ENCODE measurements at regions not wholly inside any gene's neighbourhood (a gene's known extent, or its start where the extent isn't known, plus 50 kb on each side); places are given as distances from the start of the nearest gene placed in this dataset.

DNA sequence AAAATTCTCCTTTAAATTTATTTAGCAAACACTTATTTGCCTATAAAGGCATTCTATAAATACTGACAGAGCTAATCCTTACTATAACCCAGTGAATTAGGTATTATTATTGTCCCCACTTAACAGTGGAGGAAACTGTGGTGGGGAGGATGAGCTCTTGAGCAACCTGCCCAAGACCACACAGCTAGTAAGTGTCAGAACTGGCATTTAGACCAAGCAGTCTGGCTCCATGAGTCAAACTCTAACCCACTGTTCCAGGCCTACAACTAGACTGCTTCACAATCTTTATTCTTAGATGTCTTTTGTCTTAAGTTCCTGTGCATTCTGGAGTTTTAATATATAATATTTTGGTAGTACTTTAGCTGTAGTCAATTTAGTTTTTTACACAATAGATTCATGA, 530.8 kb downstream of the BCKDHB start:
- H3K79me2 ChIP-seq (ENCODE audit: insufficient read depth): no peaks in the 10 kb centered on the region
- H3K4me2 ChIP-seq (ENCODE audit: unreplicated experiment): peak overlapping the region; percentile 37
- peaks cover 32% of the 10 kb centered on the region; the same call in 1 of the 2 replicates for H3F3A ChIP-seq (ENCODE audit: insufficient read depth)
- H3K9ac ChIP-seq: no peak overlapping the region
- no peaks in the 10 kb centered on the region for H4K20me1 ChIP-seq (ENCODE audit: insufficient read depth)
- H3K9me3 ChIP-seq (ENCODE audit: low read depth): no peaks in the 10 kb centered on the region
- TF ChIP-seq EZH2 (IDR thresholded peaks at IDR 0.05; ENCODE audit: insufficient read depth, poor library complexity, severe bottlenecking) (no peak), EZH2phosphoT487 (IDR thresholded peaks at IDR 0.05; ENCODE audit: insufficient read depth, low read depth) (no peak)
- peak; percentile 69 for DNase-seq
- H3K9me2 ChIP-seq (ENCODE audit: insufficient read depth): no peaks in the 10 kb centered on the region
- peaks cover 42% of the 10 kb centered on the region for H3K4me1 ChIP-seq (ENCODE audit: insufficient read depth)
- no peak overlapping the region for H3K4me3 ChIP-seq
- H2AFZ ChIP-seq: no peak overlapping the region
- no peaks in the 10 kb centered on the region for H3K27me3 ChIP-seq (replicated peaks; ENCODE audit: insufficient read depth)
- in situ Hi-C loops (cut with MboI): no loop called here
- H3K36me3 ChIP-seq (ENCODE audit: low read depth): no peaks in the 10 kb centered on the region
- peak overlapping the region; percentile 79; the same call in 1 of the 2 replicates for H3K27ac ChIP-seq

- DNase-seq: peak; percentile 38
- Histone ChIP-seq H3K4me2 (ENCODE audit: unreplicated experiment) (peak overlapping the region; percentile 37), H2AFZ (no peak overlapping the region), H3F3A (ENCODE audit: insufficient read depth) (peaks cover 25% of the 10 kb centered on the region; the same call in 1 of the 2 replicates), H3K27me3 (replicated peaks; ENCODE audit: insufficient read depth) (no peaks in the 10 kb centered on the region), H3K9me2 (ENCODE audit: insufficient read depth) (no peaks in the 10 kb centered on the region), H3K4me1 (ENCODE audit: insufficient read depth) (peaks cover 35% of the 10 kb centered on the region), H3K9me3 (ENCODE audit: low read depth) (no peaks in the 10 kb centered on the region), H3K4me3 (no peak overlapping the region), H3K36me3 (ENCODE audit: low read depth) (no peaks in the 10 kb centered on the region), H3K9ac (no peak overlapping the region), H4K20me1 (ENCODE audit: insufficient read depth) (no peaks in the 10 kb centered on the region), H3K79me2 (ENCODE audit: insufficient read depth) (no peaks in the 10 kb centered on the region), H3K27ac (no peak overlapping the region)
- WGBS, 2 experiments (ENCODE audit: low coverage in 1 of 2, low lambda C conversion rate in 2 of 2, missing lambda C conversion rate in 2 of 2): 79 to 95% methylated on average over 1 of the region's 1 CpG
- TF ChIP-seq EZH2 (IDR thresholded peaks at IDR 0.05; ENCODE audit: insufficient read depth, poor library complexity, severe bottlenecking) (no peak), EZH2phosphoT487 (IDR thresholded peaks at IDR 0.05; ENCODE audit: insufficient read depth, low read depth) (no peak)
- in situ Hi-C loops (cut with MboI): no loop called here
Measured at GRCh38 chr6:80636689-80637088, 530.2 kb downstream of the BCKDHB start.

DNA sequence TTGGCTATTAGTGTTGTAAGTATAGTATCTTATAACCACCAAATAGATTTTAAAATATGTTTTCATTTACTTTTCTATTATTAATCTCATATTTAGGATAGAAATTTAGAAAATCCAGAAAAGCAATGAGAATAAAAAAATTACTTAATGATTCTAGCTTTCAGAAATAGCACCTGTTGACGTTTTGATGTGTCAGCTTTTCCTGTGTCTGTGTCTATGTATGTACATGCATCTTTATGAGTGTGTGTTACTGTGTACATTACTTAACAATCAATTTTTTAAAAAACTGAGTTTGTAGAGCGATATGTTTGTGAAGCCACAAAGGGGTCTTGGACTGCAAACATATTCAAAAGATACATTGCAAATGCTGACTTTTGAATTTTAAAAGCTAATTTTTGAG, 526.9 kb downstream of the BCKDHB start:
- Histone ChIP-seq H4K20me1 (ENCODE audit: insufficient read depth) (no peaks in the 10 kb centered on the region), H3K79me2 (ENCODE audit: insufficient read depth) (no peaks in the 10 kb centered on the region), H3K9me2 (ENCODE audit: insufficient read depth) (no peaks in the 10 kb centered on the region), H3K4me3 (no peak overlapping the region), H3K9ac (no peak overlapping the region), H3K27me3 (replicated peaks; ENCODE audit: insufficient read depth) (no peaks in the 10 kb centered on the region), H2AFZ (no peak overlapping the region), H3K36me3 (ENCODE audit: low read depth) (no peaks in the 10 kb centered on the region), H3F3A (ENCODE audit: insufficient read depth) (peaks cover 18% of the 10 kb centered on the region; the same call in 1 of the 2 replicates), H3K4me1 (ENCODE audit: insufficient read depth) (peaks cover 21% of the 10 kb centered on the region), H3K9me3 (ENCODE audit: low read depth) (no peaks in the 10 kb centered on the region), H3K4me2 (ENCODE audit: unreplicated experiment) (no peak overlapping the region), H3K27ac (no peak overlapping the region)
- WGBS, 2 experiments (ENCODE audit: low coverage in 1 of 2, low lambda C conversion rate in 2 of 2, missing lambda C conversion rate in 2 of 2): 92 to 96% methylated on average over 2 of the region's 2 CpGs
- in situ Hi-C loops (cut with MboI): no loop called here
- TF ChIP-seq EZH2phosphoT487 (IDR thresholded peaks at IDR 0.05; ENCODE audit: insufficient read depth, low read depth) (no peak), EZH2 (IDR thresholded peaks at IDR 0.05; ENCODE audit: insufficient read depth, poor library complexity, severe bottlenecking) (no peak)
- DNase-seq: no peak

DNA sequence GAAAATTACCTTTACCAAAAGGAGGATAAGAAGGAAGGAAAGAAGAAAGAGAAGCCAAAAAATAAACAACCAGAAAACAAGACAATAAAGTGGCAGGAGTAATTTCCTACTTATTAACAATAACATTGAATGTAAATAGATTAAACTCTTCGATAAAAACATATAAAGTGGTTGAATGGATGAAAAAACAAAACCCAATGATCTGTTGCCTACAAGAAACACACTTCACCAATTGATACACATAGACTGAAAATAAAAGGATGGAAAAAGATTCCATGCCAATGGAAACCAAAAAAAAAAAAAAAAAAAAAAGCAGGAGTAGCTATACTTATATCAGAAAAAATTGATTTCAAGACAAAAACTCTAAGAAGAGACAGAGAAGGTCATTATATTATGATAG, 518.9 kb downstream of the BCKDHB start:
- Histone ChIP-seq H3K4me2 (ENCODE audit: unreplicated experiment) (no peak overlapping the region), H3K36me3 (ENCODE audit: low read depth) (no peaks in the 10 kb centered on the region), H3K27me3 (replicated peaks; ENCODE audit: insufficient read depth) (no peaks in the 10 kb centered on the region), H2AFZ (no peak overlapping the region), H3K27ac (no peak overlapping the region), H3K79me2 (ENCODE audit: insufficient read depth) (no peaks in the 10 kb centered on the region), H3K4me3 (no peak overlapping the region), H3K4me1 (ENCODE audit: insufficient read depth) (no peaks in the 10 kb centered on the region), H3K9me2 (ENCODE audit: insufficient read depth) (no peaks in the 10 kb centered on the region), H3K9ac (no peak overlapping the region), H4K20me1 (ENCODE audit: insufficient read depth) (no peaks in the 10 kb centered on the region), H3K9me3 (ENCODE audit: low read depth) (no peaks in the 10 kb centered on the region), H3F3A (ENCODE audit: insufficient read depth) (no peaks in the 10 kb centered on the region)
- in situ Hi-C loops (cut with MboI): no loop called here
- DNase-seq: no peak
- 50 to 61% methylated on average over 1 of the region's 1 CpG for WGBS, 2 experiments (ENCODE audit: low coverage in 1 of 2, low lambda C conversion rate in 2 of 2, missing lambda C conversion rate in 2 of 2)
- TF ChIP-seq EZH2phosphoT487 (IDR thresholded peaks at IDR 0.05; ENCODE audit: insufficient read depth, low read depth): no peak
- no peak for TF ChIP-seq EZH2 (IDR thresholded peaks at IDR 0.05; ENCODE audit: insufficient read depth, poor library complexity, severe bottlenecking)

Measured in GM23248 (cell line).